ENCODE measurements at regions not wholly inside any gene's neighbourhood (a gene's known extent, or its start where the extent isn't known, plus 50 kb on each side); places are given as distances from the start of the nearest gene placed in this dataset.

- ChIA-PET CTCF (interaction anchor here (1.1 to 1.3 kb wide), 2 partner anchors 23 to 1813 kb away, joined by 3 read pairs; no protein-coding TSS in a partner anchor), POLR2A (no interaction called here)
- no peak for DNase-seq (ENCODE audit: extremely low spot score)
- TF ChIP-seq CTCF (IDR thresholded peaks at IDR 0.05; ENCODE audit: control extremely low read depth, extremely low read depth, low read depth, missing control alignments) = no peak
Measured at GRCh38 chr2:41726364-41726763, 321.5 kb upstream of the PKDCC start.

GRCh38 chr2:41727152-41727551 lies 320.7 kb upstream of the PKDCC start:
- CTCF ChIA-PET = interaction anchor here (1.4 kb wide), 1 partner anchor 12 kb away, joined by 4 read pairs; no protein-coding TSS in a partner anchor
- TF ChIP-seq CTCF (IDR thresholded peaks at IDR 0.05; ENCODE audit: control extremely low read depth, extremely low read depth, low read depth, missing control alignments) = no peak

GRCh38 chr2:41727711-41728110 lies 320.1 kb upstream of the PKDCC start:
- CTCF ChIA-PET = interaction anchor here (1.4 kb wide), 1 partner anchor 12 kb away, joined by 4 read pairs; no protein-coding TSS in a partner anchor
- TF ChIP-seq CTCF (IDR thresholded peaks at IDR 0.05; ENCODE audit: control extremely low read depth, extremely low read depth, low read depth, missing control alignments) = no peak
- POLR2A ChIA-PET = no interaction called here
- no peak for DNase-seq (ENCODE audit: extremely low spot score)

More at GRCh38 chr2:41727152-41727551, 320.7 kb upstream of the PKDCC start:
- no peak for DNase-seq (ENCODE audit: extremely low spot score)
- POLR2A ChIA-PET = no interaction called here

- DNase-seq (ENCODE audit: extremely low spot score) = no peak
- POLR2A ChIA-PET = no interaction called here
- CTCF ChIA-PET = no interaction called here
- TF ChIP-seq CTCF (IDR thresholded peaks at IDR 0.05; ENCODE audit: control extremely low read depth, extremely low read depth, low read depth, missing control alignments) = no peak
Measured at GRCh38 chr2:41728788-41729338, 319.0 kb upstream of the PKDCC start.

- ChIA-PET POLR2A (no interaction called here), CTCF (no interaction called here)
- no peak for TF ChIP-seq CTCF (IDR thresholded peaks at IDR 0.05; ENCODE audit: control extremely low read depth, extremely low read depth, low read depth, missing control alignments)
- DNase-seq (ENCODE audit: extremely low spot score) = no peak
Measured at GRCh38 chr2:41729800-41730364, 317.9 kb upstream of the PKDCC start.

GRCh38 chr2:41735006-41735405 lies 312.8 kb upstream of the PKDCC start:
- CTCF ChIA-PET = interaction anchor here (2.0 to 2.4 kb wide), 2 partner anchors 15 to 22 kb away, joined by 6 to 8 read pairs; no protein-coding TSS in a partner anchor
- no peak for TF ChIP-seq CTCF (IDR thresholded peaks at IDR 0.05; ENCODE audit: control extremely low read depth, extremely low read depth, low read depth, missing control alignments)
- POLR2A ChIA-PET = no interaction called here
- DNase-seq (ENCODE audit: extremely low spot score) = no peak

Data from GM10248 (cell line).